GM21526 (cell line): ENCODE measurements at regions not wholly inside any gene's neighbourhood (a gene's known extent, or its start where the extent isn't known, plus 50 kb on each side); places are given as distances from the start of the nearest gene placed in this dataset.

Experiments
- ATAC-seq: cut with Tn5 transposase; IDR thresholded peaks from one replicate; pipeline ENCODE4 v1.9.1; 2021; ENCODE audit warnings: moderate library complexity; ENCODE audit not compliant: unreplicated experiment, low FRiP score

DNA sequence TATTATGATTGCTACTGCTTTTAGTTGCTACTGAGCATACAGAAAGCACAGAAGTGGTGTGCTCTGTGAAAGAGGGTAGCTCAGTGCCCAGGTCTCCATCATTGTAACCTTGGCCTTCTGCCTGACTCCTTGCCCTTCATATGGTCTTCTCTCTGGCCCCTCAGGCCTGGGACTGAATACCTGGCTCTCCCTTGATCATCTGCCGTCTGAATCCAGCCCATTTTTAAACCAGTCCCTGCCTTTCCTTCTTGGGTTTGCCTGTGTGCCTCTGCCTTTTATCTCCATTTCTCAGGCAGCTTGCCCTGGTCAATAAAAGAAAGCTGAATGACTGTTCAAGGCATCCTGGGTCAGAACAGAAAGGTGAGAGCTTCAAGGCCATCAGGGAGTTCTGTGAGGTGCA is 109.1 kb upstream of the ZNF438 start:
- no peak for ATAC-seq

DNA sequence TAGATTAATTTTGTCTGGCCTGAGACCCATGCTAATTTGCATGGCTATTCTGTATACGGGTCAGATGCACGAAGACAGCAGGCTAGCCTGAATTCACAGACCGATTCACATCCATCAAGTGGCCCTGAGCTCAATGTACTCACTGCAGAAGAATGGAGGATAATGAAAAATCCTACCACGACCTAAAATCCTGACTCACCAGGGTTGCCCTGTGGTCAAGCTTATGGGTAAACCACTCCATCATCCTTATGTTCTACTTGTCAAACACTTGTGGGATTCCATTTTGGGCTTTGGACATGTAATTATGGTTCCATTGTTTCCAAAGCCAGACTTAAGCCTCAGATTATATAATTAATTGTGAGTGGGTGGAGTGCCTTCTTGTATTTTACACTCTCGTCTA is 110.4 kb upstream of the ZNF438 start:
- ATAC-seq: no peak

DNA sequence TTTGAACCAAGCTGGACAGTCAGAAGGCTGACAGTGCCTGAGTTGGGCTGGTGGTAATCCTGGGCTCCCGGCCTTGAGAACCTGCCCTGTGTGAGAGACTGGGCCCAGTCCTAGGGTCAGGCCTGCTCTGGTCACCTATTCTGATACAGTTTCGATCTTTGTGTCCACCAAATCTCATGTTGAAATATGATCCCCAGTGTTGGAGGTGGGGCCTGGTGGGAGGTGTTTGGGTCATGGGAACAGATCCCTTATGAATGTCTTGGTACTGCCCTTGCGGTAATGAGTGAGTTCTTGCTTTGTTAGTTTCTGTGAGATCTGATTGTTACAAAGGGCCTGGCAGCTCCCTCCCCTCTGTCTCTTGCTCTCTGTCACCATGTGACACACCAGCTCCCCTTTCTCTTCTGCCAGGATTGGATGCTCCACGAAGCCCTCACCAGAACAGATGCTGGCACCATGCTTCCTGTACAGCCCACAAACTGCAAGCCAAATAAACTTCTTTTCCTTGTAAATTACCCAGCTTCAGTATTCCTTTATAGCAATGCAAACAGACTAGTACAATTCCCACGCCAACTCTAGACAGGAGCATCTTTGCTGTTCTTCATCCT is 111.8 kb upstream of the ZNF438 start:
- no peak for ATAC-seq

DNA sequence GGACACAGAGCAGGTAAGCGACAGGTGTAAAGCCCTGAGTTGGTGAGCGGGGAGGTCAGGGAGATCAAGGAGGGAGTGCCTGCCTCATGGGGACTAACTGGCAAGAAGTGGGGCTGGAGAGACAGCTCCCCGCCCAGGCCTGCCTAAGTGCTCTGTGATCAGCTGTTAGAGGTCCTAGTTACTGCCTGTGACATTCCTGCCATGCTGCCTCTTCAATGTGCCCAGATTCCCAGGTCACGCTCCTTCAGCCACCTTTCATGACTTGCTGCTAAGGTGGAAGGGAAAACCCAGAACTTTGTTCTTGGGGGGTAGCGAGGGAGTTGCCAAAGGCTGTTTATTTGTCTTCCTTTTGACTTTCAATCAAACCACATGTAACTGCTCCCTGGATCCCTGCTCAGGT is 114.3 kb upstream of the ZNF438 start:
- ATAC-seq: no peak

DNA sequence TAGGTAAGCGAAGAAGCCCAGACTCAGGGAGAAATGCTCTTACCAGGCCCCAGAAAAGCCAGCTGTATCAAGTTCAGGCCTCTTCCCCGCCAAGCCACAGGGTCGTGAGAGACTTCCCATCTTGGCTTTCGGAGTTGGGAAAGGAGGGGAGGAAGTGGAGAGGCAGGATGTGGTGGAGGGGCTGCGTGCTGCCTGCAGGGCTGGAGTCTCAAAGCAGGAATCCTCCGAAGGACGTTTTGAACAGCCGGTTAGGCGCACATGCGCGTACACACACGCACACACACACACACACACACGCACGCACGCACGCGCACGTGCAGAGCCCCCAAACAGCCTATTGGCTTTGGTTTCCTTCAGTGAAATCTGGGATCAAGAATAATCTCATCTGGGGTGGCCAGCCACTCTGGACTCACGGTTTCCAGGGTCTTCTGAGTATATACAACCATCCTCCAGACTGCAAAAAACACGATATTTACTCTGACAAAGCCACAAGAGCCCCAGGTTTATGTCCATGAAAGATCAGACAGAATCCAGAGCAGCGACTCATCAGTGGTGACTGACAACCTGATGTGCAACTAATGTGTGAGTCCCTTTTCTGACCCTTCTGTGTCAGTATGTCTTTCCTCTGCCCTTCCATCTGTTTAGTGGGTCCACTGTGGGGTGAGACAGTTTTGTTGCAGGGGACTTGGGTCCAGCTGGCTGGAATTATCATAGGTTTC is 115.0 kb upstream of the ZNF438 start:
- no peak for ATAC-seq

DNA sequence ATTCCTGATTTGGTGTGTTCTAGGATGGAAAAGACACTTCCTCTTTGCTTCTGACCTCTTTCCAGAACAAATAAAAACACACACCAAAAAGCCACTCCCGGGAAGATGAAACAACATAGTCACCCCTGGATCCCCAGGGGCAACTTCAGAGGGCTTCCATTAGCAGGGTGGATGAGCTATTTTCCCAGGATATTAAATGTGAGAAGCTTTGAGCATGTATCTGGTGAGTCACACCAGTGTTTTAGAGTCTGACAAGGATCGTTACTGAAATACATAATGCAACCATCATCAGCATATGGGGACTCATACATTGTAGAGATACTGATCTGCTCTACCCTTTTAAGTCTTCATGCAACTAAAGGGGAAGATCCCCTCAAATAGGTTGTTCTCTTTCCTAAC is 115.5 kb upstream of the ZNF438 start:
- no peak for ATAC-seq

DNA sequence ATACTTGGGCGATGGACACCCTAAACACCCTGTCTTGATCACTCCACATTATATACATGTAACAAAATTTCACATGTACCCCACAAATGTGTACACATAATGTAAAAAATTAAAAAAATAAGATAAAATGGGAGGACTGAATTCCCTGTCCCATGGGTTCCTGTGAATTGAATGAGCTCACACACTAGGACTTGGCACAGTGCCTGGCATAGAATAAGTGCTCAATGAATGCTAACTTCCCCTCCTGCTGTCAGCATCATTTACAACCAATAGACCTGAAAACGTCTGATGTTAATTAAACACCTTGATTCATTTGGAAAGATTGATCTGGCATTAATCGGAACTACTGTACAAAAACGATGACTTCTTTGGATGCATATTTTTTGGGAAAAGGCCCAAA is 117.3 kb upstream of the ZNF438 start:
- no peak for ATAC-seq

DNA sequence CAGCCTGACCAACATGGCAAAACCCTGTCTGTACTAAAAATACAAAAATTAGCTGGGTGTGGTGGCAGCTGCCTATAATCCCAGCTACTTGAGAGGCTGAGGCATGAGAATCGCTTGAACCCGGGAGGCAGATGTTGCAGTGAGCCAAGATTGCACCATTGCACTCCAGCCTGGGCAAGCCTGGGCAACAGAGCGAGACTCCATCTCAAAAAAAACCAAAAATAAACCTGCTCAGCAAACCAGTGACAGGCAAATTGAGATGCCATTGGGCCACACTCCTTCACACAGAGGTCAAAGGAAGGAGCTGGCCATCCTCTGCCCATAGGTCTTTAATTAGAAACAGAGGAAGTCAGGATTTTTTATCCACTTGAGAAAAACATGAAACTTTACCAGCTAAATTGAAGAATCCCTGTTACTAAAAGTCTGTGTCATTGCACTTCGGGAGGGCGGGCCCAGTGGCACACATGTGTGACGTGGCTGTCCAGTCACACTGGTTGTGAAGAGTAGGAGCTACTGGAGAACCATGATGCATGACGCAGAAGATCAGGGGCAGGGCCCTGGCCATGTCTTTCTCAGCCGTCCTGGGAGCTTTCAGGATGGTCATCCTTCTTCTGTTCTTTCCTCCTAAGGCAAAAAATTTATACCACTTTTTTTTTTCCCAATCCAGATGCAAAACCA is 118.3 kb upstream of the ZNF438 start:
- ATAC-seq: no peak

DNA sequence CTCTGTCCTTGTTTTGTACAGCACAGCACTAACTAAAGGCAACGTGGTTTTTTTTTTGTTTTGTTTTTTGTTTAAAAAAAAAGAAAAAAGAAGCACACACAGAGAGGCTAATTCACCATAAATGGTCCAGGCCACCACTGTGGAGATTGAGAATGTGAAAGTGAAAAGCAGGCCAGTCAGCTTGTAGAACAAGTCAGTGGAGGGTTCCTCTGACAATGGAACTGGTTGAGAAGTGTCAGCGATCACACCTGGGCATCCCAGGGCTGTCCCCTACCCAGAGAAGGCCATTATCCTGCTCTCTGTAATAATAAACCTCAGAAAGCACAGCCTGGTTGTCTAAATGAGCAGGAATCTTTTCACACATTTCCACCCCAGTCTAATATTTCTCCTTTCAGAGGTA is 119.6 kb upstream of the ZNF438 start:
- no peak for ATAC-seq

DNA sequence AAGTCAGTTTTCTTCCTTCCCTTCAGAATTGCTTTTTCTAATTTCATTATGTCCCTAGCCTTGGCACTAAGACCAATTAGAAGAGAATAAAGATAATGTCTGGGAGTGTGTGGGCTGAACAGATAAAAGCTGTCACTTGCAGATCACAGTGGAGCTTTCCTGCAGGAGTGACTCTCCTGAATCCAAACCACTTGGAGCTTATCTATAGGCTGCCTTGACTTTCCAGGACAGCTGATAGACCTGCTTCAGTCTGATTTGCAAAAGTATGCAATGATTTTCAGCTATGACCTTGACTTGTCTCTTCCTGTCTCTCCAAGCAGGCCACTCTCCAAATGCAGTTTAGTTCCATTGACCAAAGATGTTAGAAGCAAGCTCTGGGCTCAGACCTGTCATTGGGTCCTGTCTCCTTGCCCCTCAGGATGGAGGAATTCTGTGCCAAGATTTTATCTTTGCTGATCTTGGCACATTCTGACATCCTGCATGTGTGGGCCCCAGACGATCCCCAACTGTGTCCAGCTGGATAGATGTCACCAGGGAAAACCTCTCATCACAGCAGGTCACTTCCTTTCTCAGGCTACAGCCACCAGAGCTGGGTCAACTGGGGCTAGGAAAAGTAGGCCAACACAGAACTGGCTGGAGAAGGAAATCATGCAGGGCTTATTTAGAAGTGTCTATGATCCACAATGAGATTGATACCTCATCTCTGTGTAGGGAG is 120.9 kb upstream of the ZNF438 start:
- ATAC-seq: no peak

DNA sequence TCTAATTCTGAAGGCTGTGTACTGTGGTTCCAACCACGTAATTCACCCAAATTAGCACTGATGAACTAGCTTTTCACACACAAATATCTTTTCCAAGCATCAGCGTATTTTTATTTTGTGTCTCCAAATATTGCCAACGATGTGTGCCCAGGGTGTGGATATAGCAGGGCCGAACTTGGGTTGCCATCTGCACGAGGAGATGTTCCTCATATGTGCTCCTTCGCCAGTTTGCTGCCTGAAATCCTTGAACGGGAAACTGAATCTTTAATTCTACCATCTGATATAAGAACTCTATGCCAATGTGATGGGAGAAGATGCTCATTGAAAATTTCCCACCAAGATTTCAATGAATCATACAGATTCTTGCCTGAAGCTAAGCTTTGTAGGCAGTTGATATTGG is 121.5 kb upstream of the ZNF438 start:
- no peak for ATAC-seq

DNA sequence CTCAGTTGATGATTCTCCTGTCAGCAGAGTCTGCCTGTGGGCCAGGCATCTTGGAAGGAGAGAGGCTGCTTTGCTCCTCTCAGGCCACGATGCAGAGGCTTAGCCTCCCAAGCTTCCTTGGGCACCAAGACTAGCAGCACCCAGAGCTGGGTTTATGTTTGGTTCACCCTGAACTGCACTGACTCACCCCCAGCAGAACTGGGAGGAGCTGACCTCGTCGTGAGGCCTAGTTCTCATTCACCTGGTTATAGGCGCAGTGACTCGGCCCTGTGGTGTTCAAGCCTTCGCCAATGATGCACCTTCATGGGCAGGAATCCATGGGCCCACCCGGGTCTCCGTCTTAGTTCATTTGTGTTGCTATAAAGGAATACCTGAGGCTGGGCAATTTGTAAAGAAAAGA is 122.0 kb upstream of the ZNF438 start:
- no peak for ATAC-seq

DNA sequence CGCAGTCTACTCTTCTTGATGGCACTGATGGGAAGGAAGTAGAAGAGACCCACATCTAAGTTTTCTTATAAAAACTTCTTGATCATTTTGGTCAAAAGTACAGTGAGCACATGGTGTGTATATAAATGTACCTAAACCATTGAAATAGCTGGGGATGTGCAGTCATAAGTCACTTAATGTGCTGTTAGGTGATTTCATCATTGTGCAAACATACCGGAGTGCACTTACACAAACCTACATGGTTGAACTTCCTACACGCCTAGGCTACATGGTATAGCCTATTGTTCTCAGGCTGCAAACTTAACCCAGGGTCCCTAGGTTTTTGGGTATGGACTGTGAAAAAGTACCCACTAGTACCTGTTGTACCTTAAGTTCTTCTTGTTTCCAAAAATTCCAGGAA is 123.3 kb upstream of the ZNF438 start:
- ATAC-seq: no peak

DNA sequence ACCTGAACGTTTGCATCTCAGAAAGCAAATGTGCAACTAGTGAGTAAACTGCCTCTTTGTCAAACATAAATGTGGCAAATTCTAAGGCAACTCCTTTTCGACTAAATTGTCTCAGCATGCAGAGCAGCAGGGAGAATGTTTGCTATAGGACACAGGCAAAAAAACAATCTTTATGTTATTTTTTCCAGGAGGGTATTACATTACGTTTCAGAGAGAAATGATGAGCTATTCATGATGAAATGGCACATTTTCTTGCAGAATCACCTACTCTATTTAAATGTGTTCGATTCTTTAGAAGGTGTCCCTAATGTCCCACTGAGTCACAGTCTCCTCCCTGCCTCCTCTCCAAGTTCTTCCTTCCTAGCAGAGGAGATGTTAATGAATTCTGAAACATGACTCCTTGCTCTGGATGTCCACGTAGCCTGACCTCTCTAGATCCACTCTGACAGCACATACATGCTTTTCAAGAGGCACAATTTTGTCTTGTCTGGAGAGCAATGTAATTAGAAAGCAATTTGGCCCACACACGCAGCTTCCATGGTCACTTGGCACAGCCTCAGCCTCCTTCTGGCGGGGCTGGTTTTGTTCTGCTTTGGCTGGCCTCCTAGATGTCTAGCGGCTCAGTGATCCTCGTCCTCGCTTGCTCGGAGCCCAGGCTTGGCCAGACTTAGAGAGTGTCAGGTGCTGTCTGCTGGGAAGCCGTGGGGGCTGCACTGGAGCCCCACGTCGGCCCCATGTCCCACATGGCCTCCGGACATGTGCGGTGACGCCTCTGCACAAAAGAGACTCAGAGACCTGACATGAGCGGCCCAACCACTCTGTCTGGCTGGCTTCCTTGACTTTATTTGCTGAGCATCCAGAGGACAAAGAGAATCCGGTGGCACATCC is 125.7 kb upstream of the ZNF438 start:
- ATAC-seq: no peak

DNA sequence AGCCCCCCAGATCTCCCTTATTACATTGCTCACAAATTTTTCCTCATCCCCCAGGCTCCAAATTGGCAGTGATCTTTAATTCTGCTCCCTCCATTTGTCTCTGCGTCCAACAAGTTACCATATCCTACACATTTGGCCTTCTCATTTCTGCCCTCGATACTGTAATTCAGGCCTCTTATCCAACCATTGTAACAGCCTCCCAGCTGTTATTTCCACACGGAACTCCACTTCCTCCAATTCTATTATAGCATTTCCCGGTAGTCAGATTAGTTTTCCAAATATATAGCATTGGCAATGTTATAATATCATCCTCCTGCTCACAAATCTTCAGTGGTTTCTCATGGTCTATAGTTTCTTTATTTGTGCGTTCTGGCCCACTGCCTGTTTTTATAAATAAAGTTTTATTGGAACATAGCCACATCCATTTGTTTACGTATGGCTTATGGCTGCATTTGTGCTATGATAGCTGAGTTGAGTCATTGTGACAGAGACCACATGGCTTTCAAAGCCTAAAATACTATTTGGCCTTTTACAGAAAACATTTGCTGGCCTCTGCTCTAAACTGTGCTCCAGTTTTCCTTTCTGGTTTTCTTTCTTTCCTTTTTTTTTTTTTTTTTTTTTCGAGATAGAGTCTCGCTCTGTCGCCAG is 126.5 kb upstream of the ZNF438 start:
- ATAC-seq: no peak

DNA sequence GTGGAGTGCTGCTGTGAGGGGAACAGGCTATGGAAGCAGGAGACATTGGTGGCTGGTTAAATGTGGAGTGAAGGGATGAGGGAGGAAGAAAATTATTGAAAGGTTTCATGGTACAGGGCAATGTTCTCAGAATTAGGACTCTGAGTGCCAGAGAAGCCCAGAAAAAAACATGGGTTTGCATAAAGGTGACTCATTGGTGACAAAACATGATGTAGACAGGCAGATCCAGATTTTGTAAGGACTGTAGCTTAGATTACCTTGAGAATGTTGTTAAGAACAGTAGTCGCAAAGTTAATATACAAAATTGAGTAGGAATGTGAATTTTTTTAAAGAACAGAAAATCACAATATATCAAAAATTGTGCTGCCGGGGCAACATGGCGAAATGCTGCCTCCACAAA is 134.9 kb upstream of the ZNF438 start:
- ATAC-seq: no peak

DNA sequence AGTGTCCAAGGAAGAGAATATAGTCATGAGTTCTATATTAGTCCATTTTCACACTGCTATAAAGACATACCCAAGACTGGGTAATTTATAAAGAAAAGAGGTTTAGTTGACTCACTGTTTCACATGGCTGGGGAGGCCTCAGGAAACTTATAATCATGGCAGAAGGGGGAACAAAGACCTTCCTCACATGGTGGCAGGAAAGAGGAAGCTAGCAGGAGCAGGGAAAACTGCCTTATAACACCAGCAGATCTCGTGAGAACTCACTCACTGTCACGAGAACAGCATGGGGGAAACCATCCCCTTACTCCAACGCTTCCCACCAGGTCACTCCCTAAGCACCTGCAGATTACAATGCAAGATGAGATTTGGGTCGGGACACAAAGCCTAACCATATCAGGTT is 139.0 kb upstream of the ZNF438 start:
- ATAC-seq: no peak

DNA sequence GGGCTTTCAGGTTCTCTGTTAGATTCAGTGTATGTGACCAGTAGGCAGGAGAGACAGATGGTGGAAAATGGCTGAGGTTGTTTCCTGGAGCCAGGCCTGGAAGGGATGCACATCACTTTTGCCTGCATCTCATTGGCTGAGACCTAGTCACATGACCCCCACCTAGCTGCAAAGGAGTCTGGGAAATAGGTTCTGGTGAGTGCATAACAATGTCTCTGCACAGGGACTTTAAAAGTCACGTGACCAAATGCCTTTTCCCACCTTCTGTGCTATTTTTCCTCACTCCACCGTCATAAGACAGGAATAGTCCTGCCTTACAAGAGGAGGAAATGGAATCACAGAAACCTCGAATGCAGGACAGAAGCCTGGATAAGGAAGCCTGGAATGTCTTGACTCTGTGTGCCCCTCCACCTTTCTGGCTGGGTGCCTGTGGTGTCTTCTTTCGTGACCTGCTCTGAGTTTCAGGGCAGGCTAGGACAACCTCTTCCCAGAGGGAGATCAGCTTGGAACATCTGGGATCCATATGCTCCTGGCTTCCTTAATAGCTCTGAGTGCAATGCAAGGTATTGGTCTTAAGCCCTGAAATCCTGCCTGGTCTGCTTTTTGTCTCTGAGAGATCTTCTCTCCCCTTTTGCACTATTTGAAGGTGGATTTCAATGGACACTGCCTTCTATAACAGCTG is 139.9 kb upstream of the ZNF438 start:
- ATAC-seq: no peak

DNA sequence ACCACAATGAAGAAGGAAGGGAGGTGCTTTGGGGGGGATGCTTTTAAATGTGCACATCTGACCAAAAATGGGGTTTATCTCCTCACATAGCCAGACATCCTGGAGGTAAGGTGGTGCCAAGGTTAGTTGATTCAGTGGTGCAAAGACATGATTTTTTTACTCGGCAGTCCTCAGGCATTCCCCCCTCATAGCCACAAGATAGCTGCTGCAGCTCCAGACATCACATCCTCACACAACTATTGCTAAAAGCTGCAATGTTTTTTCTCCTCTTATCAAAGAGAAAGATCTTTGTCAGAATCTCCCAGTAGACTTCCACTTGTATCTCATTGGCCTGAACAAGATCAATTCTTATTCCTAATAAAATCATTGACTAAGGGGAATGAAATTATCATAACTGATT is 141.3 kb upstream of the ZNF438 start:
- no peak for ATAC-seq
